GM23248 (cell line): ENCODE measurements at regions not wholly inside any gene's neighbourhood (a gene's known extent, or its start where the extent isn't known, plus 50 kb on each side); places are given as distances from the start of the nearest gene placed in this dataset.

ENCODE experiments used
- EZH2 ChIP-seq: fragments of 200-600 bp; sonication (generic); IDR thresholded peaks from 2 replicates; pipeline ENCODE4 v1.6.1; 2018; ENCODE audit warnings: antibody characterized with exemption, mild to moderate bottlenecking; ENCODE audit not compliant: insufficient read depth, poor library complexity, severe bottlenecking
- EZH2phosphoT487 ChIP-seq: fragments of 200-600 bp; sonication (generic); IDR thresholded peaks from 2 replicates; pipeline ENCODE4 v1.6.1; 2018; ENCODE audit warnings: antibody characterized with exemption, moderate library complexity, mild to moderate bottlenecking, low read depth; ENCODE audit not compliant: insufficient read depth

- TF ChIP-seq EZH2, result no peak
- no peak for TF ChIP-seq EZH2phosphoT487
Measured at GRCh38 chr2:2726163-2726562, 395.1 kb upstream of the MYT1L start.
